GDM1 (cell line): ENCODE measurements at regions not wholly inside any gene's neighbourhood (a gene's known extent, or its start where the extent isn't known, plus 50 kb on each side); places are given as distances from the start of the nearest gene placed in this dataset.
"Not testable (repeated sequence)": the region's sequence is repeated elsewhere in the genome, so short reads cannot be mapped to it uniquely, and the experiment has no call there.

Experiments used
- DNase-seq: peaks from one replicate; lab custom pipeline; 2025; lab: John Stamatoyannopoulos, UW

DNA sequence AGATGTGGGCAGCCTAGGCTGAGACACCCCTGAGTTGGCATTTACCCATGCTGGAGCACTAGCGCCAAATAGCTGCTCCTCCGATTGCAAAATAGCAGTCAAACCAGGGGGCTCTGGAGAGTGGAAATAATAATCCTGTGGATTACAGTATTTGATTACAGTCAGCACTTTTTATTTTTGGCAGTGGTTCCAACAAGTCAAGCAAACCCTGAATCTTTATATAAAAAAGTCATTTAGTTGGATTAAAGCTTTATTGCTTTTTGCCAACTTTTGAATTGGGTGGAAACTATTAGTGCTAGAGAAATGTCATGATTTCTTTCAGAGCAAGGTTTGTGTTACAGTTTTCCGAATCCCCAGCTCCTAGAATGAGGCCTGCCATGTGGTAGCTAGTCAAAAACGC lies 99.3 kb upstream of the FAM20A start:
- no peak for DNase-seq

DNA sequence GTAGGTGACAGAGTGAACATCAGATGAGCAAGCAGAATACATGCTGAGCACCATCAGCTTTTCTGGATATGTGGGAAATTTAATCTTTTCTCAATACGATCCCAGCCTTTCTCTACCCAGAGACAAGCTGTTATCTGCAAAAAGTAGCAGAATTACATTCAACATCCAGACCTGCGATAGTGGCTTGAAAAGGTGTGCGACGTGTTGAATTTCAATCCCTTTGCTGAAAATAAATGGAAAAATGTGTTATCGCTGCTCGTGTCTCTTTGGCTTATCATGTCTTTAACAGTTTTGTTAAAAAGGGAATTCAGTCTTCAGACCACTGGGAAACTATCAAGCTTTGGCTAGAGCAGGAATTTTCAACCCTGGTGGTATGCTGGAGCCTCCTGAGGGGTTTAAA lies 98.8 kb upstream of the FAM20A start:
- DNase-seq, result no peak

DNA sequence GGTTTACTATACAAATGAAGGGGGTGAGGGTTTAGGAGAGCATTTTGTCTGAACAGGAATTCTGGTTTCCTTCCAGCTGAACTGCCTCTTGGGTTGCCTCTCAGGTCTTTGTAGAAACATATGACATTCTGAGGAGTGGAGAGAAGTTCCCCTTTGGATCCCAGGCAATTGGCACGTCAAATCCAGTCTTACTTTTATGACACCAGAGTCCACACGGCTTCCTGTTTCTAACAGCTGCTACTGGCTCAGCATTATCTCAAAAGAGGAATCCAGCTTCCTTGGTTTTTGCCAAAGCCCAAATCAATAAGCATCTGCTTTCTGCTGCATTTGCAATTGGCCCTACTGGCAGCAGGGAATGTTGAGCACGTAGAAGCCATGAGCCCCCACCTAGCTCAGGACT lies 97.6 kb upstream of the FAM20A start:
- DNase-seq, result peak; percentile 19

DNA sequence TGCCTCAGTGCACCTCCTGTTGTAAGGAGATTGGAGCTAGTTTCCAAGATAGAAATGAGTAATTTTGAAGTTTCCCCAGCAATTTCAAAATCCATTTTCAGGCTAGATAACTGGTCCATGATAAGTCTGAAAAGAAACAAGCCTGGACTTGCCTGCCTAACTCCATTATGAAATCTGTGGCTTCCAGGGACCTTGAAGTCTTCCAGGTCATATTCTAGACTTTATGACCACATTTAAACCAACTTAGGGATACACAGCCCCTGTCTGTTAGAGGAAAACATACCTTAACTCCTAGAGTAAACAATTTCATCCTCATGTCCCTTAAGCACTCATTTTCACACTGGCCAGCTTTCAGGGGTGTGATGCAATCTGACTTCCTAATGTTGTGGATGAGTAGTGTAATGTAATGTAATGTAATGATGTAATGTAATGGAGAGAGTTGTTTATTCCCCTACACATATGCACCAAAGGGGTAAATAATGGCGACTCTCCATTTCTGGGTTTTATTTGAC lies 96.7 kb upstream of the FAM20A start:
- no peak for DNase-seq

DNA sequence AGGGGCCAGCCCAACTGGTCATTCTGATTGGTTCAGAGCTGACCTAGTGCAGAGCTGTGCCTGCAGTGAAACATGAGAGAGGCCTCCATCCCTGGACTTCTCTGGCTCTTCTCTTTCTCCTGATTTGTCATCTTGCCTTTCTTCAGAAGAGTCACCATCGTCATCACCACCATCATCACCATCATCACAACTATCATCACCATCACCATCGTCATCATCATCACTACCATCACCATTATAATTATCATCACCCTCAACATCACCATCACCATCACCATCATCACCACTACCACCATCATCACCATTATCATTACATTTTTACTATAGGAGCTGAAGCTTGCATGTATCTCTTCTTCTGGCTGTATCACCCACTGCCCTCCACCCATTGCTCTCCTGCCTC lies 94.5 kb upstream of the FAM20A start:
- no peak for DNase-seq

DNA sequence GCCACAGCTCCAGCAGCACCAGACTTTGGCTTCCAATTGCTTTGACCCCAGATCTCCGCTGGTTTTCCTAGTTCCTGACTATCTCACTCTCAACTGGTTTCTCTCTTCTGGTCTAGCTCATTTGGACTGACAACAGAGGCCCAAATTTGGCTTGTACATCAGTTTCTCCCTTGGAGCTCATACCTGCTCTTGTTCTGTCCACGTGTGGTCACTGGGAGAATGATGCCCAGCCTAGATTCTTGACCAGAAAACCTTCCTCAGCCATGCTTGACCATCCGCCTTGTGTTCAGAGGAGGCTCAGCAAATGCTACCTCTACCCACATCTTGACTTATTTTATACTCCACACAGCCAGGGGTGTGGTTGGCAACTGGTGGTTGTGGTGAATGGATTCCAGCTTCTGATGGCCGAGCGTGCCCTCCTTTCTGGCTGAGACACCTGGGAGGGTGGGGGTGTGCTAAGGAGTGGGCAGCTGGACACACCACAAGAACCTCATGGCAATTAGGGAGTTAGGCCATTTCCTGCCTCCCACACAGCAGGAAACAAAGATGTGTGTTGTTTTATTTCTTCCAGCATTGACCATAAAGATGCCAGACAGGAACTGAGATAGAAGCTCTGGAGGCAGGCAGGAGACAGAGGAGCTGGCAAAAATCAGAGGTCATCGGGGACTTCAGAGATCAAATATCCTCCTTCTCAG lies 93.8 kb upstream of the FAM20A start:
- no peak for DNase-seq

DNA sequence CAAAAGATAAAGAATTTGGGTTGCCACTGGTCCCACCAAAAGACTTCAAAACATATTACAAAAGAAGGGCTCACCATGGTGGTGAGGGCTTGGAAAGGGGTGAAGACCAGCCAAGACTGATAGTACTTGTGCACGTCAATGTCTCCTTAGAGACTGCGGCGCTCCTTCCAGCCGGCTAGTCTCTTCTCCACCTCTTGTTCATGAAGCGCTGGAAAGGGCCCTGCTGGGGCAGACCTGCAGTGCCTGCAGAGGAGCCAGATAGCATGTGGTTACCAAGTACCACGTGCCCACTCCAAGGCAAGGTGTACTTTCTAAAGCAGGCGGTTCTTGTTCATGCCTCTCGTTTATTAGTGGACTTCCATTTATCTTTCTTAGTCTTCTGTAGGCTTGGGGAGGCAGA lies 92.7 kb upstream of the FAM20A start:
- DNase-seq, result no peak

DNA sequence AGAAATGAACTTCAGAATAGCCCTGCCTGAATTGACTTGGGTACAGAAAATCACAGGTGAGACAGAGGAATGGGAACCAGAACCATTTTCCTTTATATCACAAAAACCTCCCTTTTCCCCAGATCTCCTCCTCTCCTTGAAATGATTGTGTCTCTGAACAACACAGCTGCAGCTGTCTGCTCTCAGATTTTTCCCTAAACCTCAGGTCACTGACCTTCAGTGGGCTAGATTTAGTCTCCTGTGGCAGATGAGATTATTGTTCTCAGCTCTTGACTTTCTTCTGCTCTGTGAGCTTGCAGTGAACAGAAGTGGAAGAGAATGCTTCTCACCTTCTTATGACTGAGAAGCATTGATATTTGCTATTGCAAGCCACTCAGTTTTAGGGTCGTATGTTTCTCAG lies 92.3 kb upstream of the FAM20A start:
- no peak for DNase-seq

DNA sequence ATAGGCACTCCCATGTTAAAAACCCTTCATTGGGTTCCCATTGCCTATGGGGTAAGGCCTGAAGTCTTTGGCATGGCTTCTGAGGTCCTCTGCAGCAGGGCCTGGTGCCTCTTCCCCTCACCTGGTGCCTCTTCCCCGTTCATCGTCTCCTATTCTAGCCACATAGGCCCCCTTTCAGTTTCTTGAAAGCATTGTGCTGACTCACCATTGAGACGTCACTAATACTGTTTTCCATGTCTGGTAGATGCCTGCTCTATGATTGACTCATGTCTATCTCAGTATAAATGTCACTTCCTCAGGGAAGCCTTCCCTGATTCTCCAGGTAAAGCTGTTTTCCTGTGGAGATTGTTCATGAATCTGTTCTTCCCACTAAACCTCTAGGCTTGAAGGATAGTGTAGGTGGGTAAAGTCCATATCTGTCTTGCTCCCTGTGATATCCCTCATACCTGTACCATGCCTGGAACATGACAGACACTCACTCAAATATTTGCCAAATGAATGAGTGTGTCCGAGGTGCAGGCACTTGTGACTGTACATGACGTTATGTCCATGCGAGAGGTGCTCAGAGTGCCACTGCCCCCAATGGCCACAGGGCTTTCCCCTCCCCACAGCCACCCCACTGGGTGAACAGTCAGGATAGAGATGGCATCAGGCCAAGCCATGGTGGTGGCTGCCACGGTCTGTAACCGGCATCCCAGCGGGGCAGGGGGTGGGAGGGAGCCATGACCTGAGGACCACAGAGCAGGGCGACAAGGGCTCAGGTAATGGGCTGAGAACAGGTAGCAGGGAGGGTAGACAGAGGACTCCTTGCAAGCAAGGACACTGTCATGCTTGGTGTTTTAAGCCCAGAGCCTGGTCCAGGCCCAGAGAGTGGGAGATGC lies 85.2 kb upstream of the FAM20A start:
- no peak for DNase-seq

DNA sequence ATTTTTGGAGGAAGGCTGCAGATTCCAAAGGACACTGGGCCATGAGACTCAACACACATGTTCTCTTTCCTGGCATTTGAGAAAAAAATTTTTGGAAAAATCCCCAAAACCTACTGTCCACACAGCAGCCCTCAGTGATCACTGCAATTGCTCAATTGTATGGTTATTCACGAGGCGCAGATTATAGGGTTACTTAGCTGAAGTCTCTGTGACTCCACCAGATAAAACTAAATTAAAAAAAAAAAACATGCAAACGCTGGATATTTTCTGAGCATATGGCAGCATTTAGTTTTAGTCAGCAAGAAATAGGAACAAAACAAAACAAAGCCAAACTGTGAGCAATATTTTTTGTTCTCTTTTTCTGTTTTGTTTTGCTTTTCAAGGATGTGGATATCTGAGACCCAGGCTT lies 83.8 kb upstream of the FAM20A start:
- no peak for DNase-seq

DNA sequence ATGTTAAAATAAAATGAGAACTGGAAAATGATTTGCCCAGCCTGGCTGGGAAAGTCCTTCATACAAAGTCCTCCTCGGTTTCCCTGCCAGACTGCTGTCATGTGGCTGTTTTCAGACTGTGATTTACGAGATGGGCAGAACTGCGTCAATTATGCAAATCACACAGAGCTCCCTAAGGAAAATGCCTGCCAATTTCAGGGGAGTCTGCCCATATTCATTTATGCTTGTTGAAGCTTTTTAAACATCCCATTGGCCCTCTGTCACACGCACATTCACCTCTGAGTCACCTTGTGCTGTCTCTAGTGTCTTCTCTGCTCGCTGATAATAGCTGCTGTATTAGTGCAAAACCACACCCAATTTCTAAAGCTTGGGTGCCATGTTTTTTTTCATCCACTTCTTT lies 81.7 kb upstream of the FAM20A start:
- no peak for DNase-seq

DNA sequence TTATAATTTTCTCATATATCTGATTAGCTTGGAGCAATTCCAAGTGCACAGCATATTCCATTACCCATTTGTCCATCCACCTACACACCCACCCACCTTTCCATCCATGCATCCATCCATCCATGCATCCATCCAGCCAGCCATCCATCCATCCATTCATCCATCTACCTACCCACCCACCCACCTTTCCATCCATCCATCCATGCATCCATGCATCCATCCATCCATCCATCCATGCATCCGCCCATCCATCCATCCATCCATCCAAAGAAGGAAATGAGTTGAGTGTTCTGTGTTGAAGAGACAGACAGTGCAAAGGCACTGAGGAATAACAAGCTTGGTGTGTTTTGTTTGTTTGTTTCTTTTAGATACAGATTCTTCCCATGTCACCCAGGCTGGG lies 78.7 kb upstream of the FAM20A start:
- no peak for DNase-seq

DNA sequence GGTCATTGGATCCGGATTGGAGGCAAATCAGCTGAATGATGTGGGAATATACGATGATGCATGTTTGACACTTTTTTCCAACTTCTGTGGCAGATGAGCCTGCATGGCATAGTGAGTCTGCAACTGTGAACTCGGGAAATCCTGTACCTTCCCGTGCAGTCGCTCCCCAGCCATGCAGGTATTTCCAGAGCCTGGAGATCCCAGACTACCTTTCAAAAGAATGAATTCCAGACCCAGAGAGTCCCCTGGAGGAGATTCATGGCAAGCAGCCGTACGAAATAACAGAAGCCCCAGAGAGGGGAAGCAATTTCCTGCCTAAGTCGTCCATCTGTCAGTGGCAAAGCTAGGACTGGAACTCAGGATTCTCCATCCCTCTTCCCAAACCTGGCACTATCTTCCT lies 75.7 kb upstream of the FAM20A start:
- DNase-seq, result no peak

DNA sequence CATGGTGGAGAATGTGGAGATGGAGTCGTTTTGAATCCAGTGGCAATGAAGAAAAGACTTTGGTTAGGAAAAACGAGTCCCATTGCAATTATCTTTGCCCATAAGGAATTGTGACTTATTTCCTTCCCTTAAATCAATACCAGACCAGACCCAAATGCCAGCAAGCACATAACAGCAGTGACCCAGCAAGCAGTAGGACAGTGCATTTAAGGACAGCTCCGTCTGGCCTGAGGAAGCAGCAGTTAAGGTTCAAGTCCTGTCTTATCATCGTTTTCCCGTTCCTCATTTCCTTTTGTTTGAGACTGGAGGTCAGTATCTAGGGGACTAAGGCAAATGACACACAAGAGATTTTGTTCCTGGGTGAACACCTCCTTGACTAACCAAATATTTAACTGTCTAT lies 74.6 kb upstream of the FAM20A start:
- DNase-seq, result no peak

DNA sequence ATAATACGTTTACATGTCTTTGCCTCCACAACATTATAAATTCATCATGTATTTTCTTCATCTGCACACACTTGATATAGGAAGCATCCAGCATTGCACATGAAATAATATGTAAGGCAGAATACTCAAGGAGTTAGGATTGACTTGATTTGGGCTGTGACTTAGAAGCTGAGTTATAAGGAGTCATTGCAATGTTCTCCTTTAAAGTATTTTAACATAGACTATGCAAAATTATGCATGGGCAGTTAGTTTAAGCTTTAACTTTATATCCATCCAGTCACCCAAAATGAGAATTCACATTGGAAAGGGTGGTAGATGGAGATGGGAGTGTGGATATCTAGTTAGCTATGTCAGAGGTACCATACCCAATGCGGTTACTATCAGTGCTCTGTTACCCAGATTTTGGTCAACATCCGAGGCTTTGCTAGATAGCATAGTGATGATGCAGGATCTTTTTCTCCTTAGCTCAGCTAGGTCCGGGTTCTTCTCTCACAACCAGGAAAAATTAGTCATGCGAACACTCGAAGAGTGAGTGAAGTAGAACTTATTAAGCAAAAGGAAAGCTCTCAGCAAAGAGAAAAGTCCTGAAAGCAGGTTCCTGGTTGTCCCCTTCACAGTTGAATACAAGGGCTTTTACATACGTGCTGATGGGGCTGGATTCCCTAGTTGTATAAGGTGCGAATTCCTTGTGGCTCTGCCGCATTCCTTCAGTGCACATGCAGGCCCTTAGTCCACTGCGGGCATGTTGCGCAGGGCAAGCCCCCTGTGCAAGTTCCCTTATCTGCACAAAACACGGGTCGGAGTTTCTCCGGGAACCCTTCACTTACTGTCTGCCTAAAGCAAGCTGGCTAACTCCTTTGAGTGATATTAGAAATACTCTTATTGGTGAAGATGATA lies 73.1 kb upstream of the FAM20A start:
- DNase-seq, result no peak

DNA sequence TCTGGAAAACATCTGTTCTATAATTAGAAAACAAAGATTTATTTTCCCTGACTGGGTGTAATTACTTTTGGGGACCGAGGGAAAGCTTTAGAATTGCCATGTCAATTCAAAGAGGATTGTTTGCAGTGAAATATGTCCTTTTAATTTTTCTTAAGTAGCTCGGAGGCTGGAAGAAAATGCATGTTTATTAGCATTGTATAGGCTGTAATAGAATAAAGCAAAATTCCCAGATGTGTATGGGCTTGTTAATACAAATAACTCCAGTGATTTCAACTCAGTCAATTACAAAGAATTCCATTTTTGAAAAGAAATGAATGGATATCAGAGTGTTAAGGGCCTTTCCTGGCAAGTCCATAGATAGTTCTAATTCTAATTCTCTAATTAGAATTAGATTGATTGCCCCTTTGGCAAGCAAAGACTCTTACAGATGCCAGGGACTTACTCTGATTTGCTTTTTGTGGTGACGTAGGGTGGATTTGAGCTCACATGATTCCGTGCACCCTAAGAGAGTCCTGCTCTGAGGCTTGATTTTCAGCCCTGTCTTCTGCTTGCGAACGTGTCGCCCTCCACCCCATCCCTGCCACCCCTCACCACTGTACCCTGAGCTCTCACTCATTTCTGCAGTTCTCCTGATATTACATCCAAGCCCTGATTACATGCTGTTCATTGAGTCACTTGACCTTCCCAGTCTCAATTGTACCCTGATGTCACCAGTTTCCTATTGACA lies 70.0 kb upstream of the FAM20A start:
- DNase-seq, result no peak

DNA sequence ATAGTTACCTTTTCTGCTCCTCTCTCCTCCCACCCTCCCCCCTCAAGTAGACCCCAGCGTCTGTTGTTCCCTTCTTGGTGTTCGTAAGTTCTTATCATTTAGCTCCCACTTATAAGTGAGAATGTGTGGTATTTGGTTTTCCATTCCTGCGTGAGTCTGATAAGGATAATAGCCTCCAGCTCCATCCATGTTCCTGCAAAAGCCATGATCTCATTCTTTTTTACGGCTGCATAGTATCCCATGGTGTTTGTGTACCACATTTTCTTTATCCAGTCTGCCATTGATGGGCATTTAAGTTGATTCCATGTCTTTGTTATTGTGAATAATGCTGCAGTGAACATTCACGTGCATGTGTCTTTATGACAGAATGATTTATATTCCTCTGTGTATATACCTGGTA lies 65.3 kb upstream of the FAM20A start:
- DNase-seq, result not testable (repeated sequence)

DNA sequence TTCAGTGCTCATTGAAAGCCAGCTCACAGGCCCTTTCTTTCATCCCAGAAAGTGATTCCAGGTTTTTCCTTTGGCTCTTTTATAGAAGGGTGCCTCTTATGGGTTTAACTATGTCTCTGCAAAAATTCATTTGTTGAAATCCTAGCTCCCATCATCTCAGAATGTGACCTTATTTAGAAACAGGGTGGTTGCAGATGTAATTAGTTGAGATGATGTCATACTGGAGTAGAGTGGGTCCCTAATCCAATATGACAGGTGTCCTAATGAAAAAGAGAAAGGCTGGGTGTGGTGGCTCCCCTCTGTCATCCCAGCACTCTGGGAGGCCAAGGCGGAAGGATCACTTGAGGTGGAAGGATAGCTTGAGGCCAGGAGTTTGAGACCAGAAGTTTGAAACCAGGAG lies 64.2 kb upstream of the FAM20A start:
- DNase-seq, result no peak

DNA sequence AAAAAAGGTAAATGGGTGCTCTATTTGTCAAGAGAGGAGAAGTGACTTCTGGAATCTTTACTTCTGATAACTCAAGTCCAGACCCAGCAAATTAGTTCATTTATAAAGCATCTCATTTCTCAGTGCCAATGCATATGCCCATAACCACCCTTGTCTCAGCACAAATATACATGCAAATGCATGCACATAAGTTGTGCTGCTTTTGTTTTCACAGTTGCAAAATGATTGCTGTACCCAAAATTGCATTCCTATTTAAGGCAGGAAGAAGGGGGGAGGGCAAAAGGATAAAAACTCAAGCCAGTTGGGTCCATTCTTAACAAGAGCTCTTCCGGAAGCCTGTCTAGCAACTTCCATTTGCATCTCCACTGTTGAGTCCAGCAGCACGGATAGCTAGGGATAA lies 61.3 kb upstream of the FAM20A start:
- no peak for DNase-seq

DNA sequence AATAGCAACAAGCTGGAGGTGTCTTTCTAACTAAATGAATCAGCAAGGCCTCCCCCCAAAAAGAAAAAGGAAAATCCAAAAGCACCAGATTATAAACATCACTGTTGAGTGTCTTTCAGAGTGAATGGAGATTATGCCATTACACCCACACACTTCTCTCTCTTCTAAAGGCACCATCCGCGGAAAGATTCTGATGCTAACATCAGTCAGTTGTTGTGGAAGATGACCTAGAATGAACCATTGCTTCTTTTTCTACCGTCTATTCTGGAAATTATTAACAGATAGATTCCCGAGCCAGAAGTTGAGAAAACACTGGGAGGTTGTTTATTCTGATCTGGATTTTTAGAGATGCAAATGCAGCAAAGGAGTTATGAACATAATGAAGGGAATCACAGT lies 60.9 kb upstream of the FAM20A start:
- DNase-seq, result no peak

DNA sequence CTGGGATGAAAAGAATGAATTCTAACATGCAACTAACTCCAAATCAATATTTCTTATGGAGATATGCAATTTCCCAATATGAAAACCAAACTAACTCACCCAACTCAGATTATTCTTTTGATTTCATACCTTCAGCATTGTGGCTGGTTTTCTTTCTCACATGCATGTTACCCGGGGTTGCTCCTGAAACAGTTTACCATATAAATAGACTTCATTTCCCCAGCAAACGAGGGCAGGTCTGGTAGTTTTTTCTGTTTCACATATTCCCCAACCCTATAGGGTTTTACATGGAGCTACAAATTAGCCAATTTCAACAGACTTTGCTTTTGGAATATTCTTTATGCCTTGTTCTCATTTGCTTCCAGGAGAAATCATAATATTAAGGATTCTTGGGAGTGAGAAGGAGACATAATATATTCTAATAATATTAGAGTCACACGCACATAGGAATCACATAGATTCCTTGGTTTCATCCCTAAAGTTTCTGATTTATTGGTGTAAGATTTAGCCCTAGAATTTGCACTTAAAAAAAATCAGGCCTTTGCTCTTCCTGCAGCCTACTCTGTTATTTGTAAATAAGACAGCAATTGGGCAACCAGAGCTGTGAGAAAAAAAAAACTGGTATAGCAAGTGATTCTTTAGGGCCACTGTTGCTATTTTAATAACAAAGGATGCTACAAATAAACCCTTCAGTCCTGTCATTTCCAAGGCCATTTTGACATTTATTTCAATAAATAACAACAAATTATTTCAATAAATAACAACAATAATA lies 60.3 kb upstream of the FAM20A start:
- DNase-seq, result no peak
